CD4-positive, alpha-beta T cell (primary cell): ENCODE measurements at regions not wholly inside any gene's neighbourhood (a gene's known extent, or its start where the extent isn't known, plus 50 kb on each side); places are given as distances from the start of the nearest gene placed in this dataset.

Source experiments
- ATAC-seq: fragments of 200-7000 bp; cut with Tn5 transposase; one replicate; pipeline ENCODE4 v1.10.0; 2022; ENCODE audit warnings: mild to moderate bottlenecking; ENCODE audit not compliant: poor library complexity
- CTCF ChIA-PET: fragments of 350-600 bp; sonication (Branson Sonifier 250); formaldehyde crosslinking; loops from one replicate; lab custom pipeline; 2021; ENCODE audit warnings: antibody characterized with exemption, inconsistent platforms; lab: Charles Lee
- POLR2A ChIA-PET: fragments of 350-600 bp; sonication (Branson Sonifier 250); formaldehyde crosslinking; loops from one replicate; lab custom pipeline; 2021; ENCODE audit warnings: antibody characterized with exemption, inconsistent platforms; lab: Charles Lee
- DNase-seq, 14 experiments: peaks; one replicate each; pipeline ENCODE4 v3.0.0-alpha.2; 2013 to 2020; ENCODE audit warnings: mixed read lengths in 2 of 14
- H3K27ac ChIP-seq, 2 donors: one replicate each; pipeline versions ENCODE4 v1.5.1 to v1.7.0; 2013; ENCODE audit warnings: low read length in 2 of 2, low read depth in 1 of 2, mild to moderate bottlenecking in 1 of 2
- H3K27me3 ChIP-seq, 2 experiments: 1 replicate in 1 of 2; 2 replicates in 1 of 2; pipeline versions ENCODE4 v1.6.1 to v1.7.0; 2013; ENCODE audit warnings: low read length in 2 of 2, control low read depth in 1 of 2, mild to moderate bottlenecking in 1 of 2, moderate library complexity in 1 of 2; ENCODE audit not compliant: insufficient read depth in 2 of 2, control insufficient read depth in 1 of 2
- H3K36me3 ChIP-seq: one replicate; pipeline ENCODE4 v1.6.1; 2013; ENCODE audit warnings: low read length, control low read depth; ENCODE audit not compliant: insufficient read depth
- H3K4me1 ChIP-seq: one replicate; pipeline ENCODE4 v1.6.1; 2013; ENCODE audit warnings: low read length, control low read depth; ENCODE audit not compliant: insufficient read depth
- H3K4me3 ChIP-seq: one replicate; pipeline ENCODE4 v1.5.1; 2013; ENCODE audit warnings: mild to moderate bottlenecking, low read length, moderate library complexity
- H3K9me3 ChIP-seq, 2 experiments: 1 replicate in 1 of 2; 2 replicates in 1 of 2; pipeline versions ENCODE4 v1.6.1 to v1.7.0; 2013; ENCODE audit warnings: low read length in 2 of 2, mild to moderate bottlenecking in 2 of 2, control low read depth in 1 of 2, moderate library complexity in 1 of 2; ENCODE audit not compliant: control insufficient read depth in 1 of 2, insufficient read depth in 1 of 2
- H3K27ac Mint-ChIP-seq: one replicate; pipeline ENCODE4 v1.8.0; 2020; ENCODE audit warnings: mixed read lengths
- H3K27me3 Mint-ChIP-seq: one replicate; pipeline ENCODE4 v1.8.0; 2021; ENCODE audit warnings: mixed read lengths
- H3K36me3 Mint-ChIP-seq: one replicate; pipeline ENCODE4 v1.8.0; 2021; ENCODE audit warnings: low read depth, mixed read lengths
- H3K4me1 Mint-ChIP-seq: one replicate; pipeline ENCODE4 v1.8.0; 2021; ENCODE audit warnings: low read depth, mixed read lengths
- H3K4me3 Mint-ChIP-seq: one replicate; pipeline ENCODE4 v1.8.0; 2020; ENCODE audit warnings: mild to moderate bottlenecking, mixed read lengths
- H3K9me3 Mint-ChIP-seq: one replicate; pipeline ENCODE4 v1.8.0; 2020; ENCODE audit warnings: mixed read lengths
- CTCF ChIP-seq: fragments of 200-600 bp; IDR thresholded peaks from one replicate; pipeline ENCODE4 v1.8.0; 2022; ENCODE audit warnings: antibody characterized with exemption, mild to moderate bottlenecking
- intact Hi-C, 2 experiments: fragments of 100-400 bp; cut with DNase I in 1 of 2; cut with micrococcal nuclease in 1 of 2; formaldehyde crosslinking; loops; one replicate each; pipeline versions ENCODE4 v1.15.1 to v1.9.0; 2023 to 2025; cut with DNase I, micrococcal nuclease

- intact Hi-C loops, result no loop called here
- Histone ChIP-seq H3K36me3 (no peaks in the 10 kb centered on the region), H3K4me1 (no peaks in the 10 kb centered on the region), H3K27me3 (no peaks in the 10 kb centered on the region), H3K9me3 (no peaks in the 10 kb centered on the region), H3K27ac (no peak overlapping the region), H3K4me3 (no peak overlapping the region)
- H3K4me3 Mint-ChIP-seq, result no peak overlapping the region
- no peaks in the 10 kb centered on the region for H3K9me3 Mint-ChIP-seq
- no peaks in the 10 kb centered on the region for H3K36me3 Mint-ChIP-seq
- ChIA-PET POLR2A (no interaction called here), CTCF (no interaction called here)
- no peak overlapping the region for H3K27ac Mint-ChIP-seq
- ATAC-seq (no peak), DNase-seq (no peak)
- no peaks in the 10 kb centered on the region for H3K4me1 Mint-ChIP-seq
- no peak for TF ChIP-seq CTCF
- no peaks in the 10 kb centered on the region for H3K27me3 Mint-ChIP-seq
Measured at GRCh38 chr2:56025469-56026193, 102.0 kb upstream of the EFEMP1 start.

GRCh38 chr2:56026828-56027227 is 103.2 kb upstream of the EFEMP1 start:
- Histone ChIP-seq H3K9me3 (no peaks in the 10 kb centered on the region), H3K4me3 (no peak overlapping the region), H3K36me3 (no peaks in the 10 kb centered on the region), H3K27ac (no peak overlapping the region), H3K27me3 (no peaks in the 10 kb centered on the region), H3K4me1 (no peaks in the 10 kb centered on the region)
- H3K4me1 Mint-ChIP-seq, result no peaks in the 10 kb centered on the region
- no peaks in the 10 kb centered on the region for H3K27me3 Mint-ChIP-seq
- no peak for TF ChIP-seq CTCF
- H3K36me3 Mint-ChIP-seq, result no peaks in the 10 kb centered on the region
- DNase-seq (no peak), ATAC-seq (no peak)
- POLR2A ChIA-PET, result no interaction called here
- CTCF ChIA-PET, result no interaction called here
- H3K9me3 Mint-ChIP-seq, result no peaks in the 10 kb centered on the region
- H3K4me3 Mint-ChIP-seq, result no peak overlapping the region
- intact Hi-C loops, result no loop called here
- no peak overlapping the region for H3K27ac Mint-ChIP-seq

- H3K4me3 Mint-ChIP-seq, result no peak overlapping the region
- ChIA-PET POLR2A (no interaction called here), CTCF (no interaction called here)
- H3K36me3 ChIP-seq, result no peaks in the 10 kb centered on the region
- DNase-seq (no peak), ATAC-seq (no peak)
- no peaks in the 10 kb centered on the region for H3K9me3 Mint-ChIP-seq
- no peaks in the 10 kb centered on the region for H3K27me3 Mint-ChIP-seq
- intact Hi-C loops, result no loop called here
- H3K27me3 ChIP-seq, result no peaks in the 10 kb centered on the region
- no peaks in the 10 kb centered on the region for H3K36me3 Mint-ChIP-seq
- H3K4me1 Mint-ChIP-seq, result no peaks in the 10 kb centered on the region
- no peak overlapping the region for H3K27ac ChIP-seq
- no peak for TF ChIP-seq CTCF
- no peak overlapping the region for H3K27ac Mint-ChIP-seq
- no peak overlapping the region for H3K4me3 ChIP-seq
- H3K9me3 ChIP-seq, result no peaks in the 10 kb centered on the region
- no peaks in the 10 kb centered on the region for H3K4me1 ChIP-seq
Measured at GRCh38 chr2:56030062-56030461, 106.5 kb upstream of the EFEMP1 start.
